NCI-H2081 treated with DMSO at 0.1 percent for 48 hours (cell line): ENCODE measurements at regions not wholly inside any gene's neighbourhood (a gene's known extent, or its start where the extent isn't known, plus 50 kb on each side); places are given as distances from the start of the nearest gene placed in this dataset.

Source experiments
- DNase-seq: peaks from one replicate; lab custom pipeline; 2025; lab: John Stamatoyannopoulos, UW

GRCh38 chr22:48838376-48838775 is 989.3 kb downstream of the BRD1 start:
- no peak for DNase-seq

DNA sequence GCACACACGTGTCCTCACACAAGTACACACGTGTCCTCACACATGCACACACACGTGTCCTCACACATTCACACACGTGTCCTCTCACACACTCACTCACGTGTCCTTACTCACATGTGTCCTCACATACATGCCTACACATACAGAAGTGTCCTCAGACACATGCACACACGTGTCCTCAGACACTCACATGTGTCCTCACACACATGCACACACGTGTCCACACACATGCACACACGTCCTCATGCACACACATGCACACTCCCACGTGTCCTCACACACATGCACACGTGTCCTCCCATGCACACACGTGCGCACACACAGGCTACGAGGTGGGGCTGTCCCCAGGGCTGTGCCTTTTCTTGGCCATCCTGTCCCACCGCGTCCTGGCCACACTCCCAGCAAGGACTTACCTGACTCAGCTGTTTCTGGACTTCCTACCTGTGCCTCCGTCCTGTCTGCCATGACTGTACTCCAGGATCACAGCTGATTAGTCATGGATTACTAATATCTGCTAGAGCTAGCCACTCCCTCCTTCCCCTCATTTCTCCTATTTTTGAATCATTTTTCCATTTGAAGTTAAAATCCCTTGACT is 990.2 kb downstream of the BRD1 start:
- DNase-seq, result no peak

- DNase-seq, result no peak
Measured at GRCh38 chr22:48836673-48837340, 990.9 kb downstream of the BRD1 start.

DNA sequence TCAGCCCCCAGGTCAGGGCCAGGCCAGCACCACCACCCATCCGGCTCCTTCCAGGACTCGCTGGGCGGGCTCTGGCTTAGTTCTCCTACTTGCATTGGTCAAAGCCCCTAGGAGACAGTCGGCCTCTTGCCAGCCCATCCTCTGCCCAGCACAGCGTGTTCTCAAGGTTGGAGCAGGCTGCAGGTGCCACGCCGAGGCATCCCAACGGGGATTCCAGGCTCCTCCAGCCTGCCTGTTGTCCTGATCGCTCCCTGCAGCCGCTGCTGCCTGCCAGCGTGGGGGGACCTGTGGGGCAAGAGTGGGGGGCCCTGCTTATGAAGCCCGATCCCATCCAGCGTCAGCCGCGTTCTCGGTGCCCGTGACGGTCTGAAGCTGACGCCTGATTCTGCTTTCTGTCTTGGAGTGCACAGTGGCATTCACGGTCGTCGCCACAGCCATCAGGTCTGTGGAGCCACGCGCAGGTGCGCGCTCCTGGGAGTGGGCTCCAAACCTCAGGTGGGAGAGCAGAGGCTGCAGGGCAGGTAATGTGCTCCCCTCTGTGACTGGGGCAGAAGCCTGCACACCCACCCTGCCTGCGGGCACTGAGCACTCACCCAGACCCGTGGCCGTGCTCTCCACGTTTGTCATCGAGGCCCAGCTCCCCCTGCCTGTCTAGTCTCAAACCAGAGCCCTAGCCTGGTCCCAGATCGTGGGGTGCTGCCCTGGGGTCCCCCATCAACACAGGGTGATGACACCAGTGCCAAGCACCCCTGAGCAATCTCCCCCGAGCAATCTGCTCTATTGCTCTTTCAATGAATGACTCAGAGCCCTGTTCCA is 991.6 kb downstream of the BRD1 start:
- no peak for DNase-seq

DNA sequence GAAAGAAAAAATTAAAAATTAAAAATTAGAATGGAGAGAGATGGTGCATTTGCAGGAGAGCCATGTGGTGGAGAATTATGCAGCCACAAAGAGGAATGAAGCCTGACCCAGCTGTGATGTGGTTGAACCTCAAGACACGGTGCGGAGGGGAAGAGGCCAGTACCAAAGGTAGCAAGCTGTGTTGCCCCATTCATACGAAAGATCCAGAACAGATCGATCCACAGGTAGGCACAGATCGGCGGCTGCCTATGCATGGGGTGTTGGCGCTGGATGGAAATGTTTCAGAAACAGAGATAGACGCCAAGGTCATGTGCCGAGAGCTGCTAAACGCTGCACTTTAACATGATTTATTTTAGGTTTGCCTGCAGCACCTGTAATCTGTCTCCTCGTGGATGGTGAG is 992.3 kb downstream of the BRD1 start:
- no peak for DNase-seq

GRCh38 chr22:48834404-48834803 is 993.3 kb downstream of the BRD1 start:
- DNase-seq, result no peak

DNA sequence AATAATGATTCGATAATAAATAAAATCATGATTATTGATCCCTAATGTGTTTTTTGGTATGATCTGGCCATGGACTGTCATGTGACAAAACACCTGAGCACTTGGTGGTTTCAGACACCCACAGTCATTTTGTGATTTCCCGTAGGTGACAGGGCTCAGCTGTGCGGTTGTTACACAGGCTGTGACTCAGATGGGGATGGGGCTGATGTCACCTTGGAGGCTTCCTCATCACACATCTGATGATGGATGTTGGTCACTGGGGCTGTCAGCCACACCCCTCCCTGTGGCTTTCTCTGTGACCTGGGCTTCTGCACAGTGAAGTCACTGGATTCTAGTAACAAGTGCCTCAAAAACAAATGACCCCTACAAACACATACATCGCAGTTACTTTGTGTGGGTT is 995.1 kb downstream of the BRD1 start:
- no peak for DNase-seq

DNA sequence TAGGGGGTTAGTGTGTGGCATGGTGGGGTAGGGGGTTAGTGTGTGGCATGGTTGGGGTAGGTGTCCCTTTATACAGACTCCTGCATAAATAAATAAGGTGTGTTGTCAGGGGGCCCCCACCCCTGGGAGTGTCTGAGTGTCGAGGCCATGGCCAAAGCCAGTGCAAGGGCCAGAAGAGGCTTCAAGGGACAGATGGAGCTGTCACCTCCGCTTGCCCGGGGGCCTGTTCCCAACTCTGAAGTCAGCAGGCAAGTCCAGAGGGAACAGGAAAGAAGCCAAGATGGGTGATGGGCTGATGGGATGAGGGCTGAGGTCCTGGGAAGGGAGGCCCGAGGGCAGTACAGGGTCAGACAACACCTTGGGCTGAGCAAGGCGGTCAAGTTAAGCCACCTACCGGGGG is 997.8 kb downstream of the BRD1 start:
- DNase-seq, result no peak

- no peak for DNase-seq
Measured at GRCh38 chr22:48828688-48829087, 999.0 kb downstream of the BRD1 start.

GRCh38 chr22:48827904-48828555 is 999.6 kb downstream of the BRD1 start:
- no peak for DNase-seq

DNA sequence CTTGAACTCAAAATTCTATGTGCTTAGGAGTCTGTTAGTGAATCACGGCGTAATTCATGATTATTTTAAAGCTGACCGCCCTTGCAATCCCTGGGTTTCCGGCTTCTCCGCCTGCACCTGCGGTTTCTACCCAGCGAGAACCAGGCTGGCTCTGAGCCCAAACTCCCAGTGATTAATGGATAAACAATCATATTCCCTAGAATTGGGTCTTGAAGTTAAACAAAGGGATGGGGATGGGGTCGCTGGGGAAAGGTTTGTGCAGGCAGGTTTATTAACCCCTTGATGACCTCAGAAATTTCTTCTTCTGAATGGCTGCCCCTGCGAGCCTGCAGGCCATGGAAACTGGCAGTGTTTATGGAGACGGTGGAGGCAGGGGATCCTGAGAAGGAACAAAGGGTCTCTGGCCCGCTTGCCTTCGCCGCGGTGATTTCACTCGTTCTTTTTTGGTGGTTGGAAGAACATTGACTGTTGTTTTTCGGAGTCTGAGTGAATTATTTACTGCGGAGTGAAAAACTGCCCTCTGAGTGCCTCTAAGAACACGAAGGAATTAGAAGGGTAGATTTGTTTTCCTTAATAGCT is 1000.3 kb downstream of the BRD1 start:
- DNase-seq, result peak; percentile 54

DNA sequence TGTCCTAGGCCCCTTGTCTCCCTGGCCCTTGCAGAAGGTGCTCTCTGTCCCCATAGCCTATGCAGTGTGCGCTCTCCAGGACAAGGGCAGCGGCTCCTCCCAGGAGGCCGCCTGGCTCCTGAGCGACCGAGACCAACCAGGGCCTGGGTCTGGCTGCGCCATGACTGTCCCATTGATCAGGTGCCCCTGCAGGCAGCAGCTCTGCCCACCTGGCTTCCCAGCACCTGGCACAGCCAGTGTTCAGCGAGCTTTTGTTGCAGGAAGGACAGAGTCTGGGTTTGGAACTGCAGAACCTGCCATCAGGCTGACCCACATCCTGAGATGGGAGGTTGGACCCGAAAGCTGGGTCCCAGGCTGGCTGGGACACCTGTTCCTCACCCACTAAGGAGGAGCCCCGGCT is 1001.1 kb downstream of the BRD1 start:
- DNase-seq, result no peak

DNA sequence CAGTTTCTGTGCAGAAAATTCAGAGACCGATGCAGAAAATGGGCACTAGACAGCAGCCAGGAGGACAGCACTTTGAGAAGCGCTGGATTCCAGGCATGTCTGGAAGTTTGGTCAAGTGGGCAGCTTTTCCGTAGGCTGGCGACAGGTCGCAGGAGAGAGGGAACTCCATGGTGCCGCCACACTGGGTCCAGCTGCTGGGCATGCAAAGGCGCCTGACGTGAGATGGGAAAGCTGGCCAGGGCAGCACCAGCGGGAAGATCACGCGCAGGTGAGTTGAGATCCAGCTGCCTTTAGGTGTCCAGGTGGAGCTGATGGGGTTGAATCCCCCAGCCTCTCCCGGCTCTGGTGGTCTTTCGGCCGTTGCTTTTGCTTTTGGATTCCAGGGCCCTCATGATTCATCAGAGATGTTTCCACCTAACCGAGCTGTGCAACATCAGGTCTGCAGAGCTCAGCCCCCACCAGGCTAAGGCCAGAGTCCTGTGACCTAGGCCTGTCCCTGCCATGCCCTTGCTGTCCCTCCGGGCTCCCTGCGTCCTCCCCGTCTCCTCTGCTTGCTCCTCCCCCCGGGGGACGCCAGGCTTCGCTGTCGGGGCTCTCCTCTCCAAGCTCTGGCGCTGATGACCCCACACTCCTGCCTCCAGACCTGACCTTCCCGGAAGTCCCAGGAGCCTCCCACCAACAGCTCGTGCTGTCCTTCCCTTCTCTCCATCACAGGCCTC is 1001.7 kb downstream of the BRD1 start:
- no peak for DNase-seq

GRCh38 chr22:48824712-48825651 is 1002.7 kb downstream of the BRD1 start:
- peak; percentile 58 for DNase-seq

- no peak for DNase-seq
Measured at GRCh38 chr22:48823941-48824340, 1003.7 kb downstream of the BRD1 start.

DNA sequence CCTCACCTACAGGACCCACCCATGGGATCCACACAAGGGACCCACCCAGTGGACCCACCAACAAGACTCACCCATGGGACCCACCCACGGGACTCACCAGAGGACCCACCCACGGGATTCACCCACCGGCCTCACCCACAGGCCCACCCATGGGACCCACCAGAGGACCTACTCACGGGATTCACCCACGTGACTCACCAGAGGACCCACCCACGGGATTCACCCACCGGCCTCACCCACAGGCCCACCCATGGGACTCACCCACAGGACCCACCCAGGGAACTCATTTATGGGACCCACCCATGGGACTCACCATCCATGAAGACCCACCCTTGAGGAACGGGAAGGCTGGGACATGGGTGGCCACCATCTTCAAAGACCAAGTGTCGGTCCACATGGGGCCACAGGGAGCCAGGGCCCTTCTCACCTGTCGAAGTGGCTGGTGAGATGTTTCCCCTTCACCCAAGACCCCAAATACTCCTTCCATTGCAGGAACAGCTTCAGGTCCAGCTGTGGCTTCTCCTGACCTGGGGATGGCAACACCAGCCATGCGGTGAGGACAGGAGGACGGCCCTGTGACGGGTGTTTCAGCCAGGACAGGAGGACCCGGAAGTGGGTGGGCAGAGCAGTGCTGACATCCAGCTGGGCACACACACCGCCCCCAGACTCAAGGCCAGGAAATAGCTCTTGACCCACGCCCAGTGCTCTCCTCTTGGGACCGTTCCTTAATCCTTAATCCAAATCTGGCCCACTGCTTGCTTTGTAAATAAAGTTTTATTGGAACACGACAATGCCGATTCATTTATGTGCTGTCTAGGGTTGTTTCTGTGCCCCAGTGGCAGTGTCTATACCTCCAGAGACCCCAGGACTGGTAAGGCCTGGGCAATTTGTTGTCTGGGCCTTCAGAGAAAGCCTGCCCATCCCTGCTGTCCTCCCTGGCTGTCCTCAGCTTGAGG is 1005.1 kb downstream of the BRD1 start:
- no peak for DNase-seq

GRCh38 chr22:48821727-48822126 is 1005.9 kb downstream of the BRD1 start:
- no peak for DNase-seq

DNA sequence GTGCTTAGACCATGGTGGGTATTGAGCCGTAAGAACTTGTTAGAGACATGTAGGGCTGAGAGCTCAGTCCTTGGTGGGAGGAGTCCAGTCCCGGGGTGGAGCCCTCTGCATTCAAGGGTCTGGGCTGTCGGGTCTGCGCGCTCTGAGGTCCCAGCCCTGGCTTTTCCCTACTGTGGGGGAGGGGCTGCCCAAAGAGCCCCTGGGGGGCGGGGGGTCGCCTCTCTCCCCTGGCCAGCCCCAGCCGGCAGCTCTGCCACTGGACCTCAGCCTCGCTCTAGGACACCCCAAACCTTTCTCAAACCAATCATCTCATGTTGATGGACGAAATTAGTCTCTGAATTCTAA is 1006.4 kb downstream of the BRD1 start:
- DNase-seq, result no peak
